ENCODE measurements at regions not wholly inside any gene's neighbourhood (a gene's known extent, or its start where the extent isn't known, plus 50 kb on each side); places are given as distances from the start of the nearest gene placed in this dataset.
"Not testable (repeated sequence)": the region's sequence is repeated elsewhere in the genome, so short reads cannot be mapped to it uniquely, and the experiment has no call there.

GRCh38 chr1:83497563-83497962 lies 501.4 kb downstream of the TTLL7 start:
- Histone ChIP-seq H3K27me3 (ENCODE audit: control insufficient read depth in 1 of 2, insufficient read depth in 2 of 2, low read length in 2 of 2) (no peaks in the 10 kb centered on the region), H3K9ac (ENCODE audit: low read length in 2 of 2) (no peak overlapping the region), H3K4me3 (ENCODE audit: low read length in 2 of 2) (no peak overlapping the region), H3K36me3 (ENCODE audit: control insufficient read depth in 2 of 2, insufficient read depth in 2 of 2, low read length in 2 of 2) (no peaks in the 10 kb centered on the region), H3K9me3 (ENCODE audit: control insufficient read depth in 2 of 2, low read length in 2 of 2) (no peaks in the 10 kb centered on the region), H3K27ac (ENCODE audit: low read length) (no peak overlapping the region), H3K4me1 (ENCODE audit: control insufficient read depth, insufficient read depth, low read length) (no peaks in the 10 kb centered on the region)

DNA sequence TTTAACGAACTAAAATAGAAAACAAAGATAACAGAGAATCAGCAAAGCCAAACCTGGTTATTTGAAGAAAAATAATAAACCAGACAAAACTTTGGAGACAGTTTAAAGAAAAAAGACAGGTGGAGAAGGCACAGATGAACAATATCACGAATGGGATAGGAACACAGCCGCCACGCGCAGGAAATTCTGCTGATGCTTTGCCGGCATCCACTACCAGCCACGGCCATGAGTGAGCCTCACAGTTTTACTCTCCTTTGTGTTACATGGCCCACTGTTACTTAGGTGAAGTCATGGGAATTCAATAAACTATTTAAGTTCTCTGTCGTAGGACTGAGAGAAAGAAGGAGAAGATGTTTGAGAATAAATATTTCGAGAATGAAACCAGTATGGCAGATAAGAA lies 503.4 kb downstream of the TTLL7 start:
- no peak overlapping the region for H3K4me3 ChIP-seq (ENCODE audit: low read length in 2 of 2)
- no peaks in the 10 kb centered on the region for H3K4me1 ChIP-seq (ENCODE audit: control insufficient read depth, insufficient read depth, low read length)
- H3K9me3 ChIP-seq (ENCODE audit: control insufficient read depth in 2 of 2, low read length in 2 of 2), result no peaks in the 10 kb centered on the region
- no peak overlapping the region for H3K9ac ChIP-seq (ENCODE audit: low read length in 2 of 2)
- no peaks in the 10 kb centered on the region for H3K36me3 ChIP-seq (ENCODE audit: control insufficient read depth in 2 of 2, insufficient read depth in 2 of 2, low read length in 2 of 2)
- no peak overlapping the region for H3K27ac ChIP-seq (ENCODE audit: low read length)
- H3K27me3 ChIP-seq (ENCODE audit: control insufficient read depth in 1 of 2, insufficient read depth in 2 of 2, low read length in 2 of 2), result no peaks in the 10 kb centered on the region

DNA sequence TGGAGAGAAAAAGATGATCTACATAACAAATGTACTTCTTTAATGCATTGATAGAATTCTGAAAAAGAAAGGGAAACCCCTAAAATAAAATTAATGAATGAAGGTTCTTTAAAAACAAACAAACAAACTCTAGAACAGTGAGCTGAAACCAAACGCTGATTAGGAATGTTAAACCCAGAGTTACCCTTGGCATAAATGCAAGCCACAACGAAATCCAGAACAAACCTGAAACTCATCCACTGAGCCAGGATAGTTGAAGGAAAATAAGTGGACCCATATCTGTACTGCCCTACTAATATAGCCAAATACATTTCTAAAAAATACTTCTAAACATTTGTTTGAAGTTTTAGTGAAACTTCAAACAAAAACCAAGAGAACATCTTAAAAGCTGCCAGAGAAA lies 505.3 kb downstream of the TTLL7 start:
- H3K36me3 ChIP-seq (ENCODE audit: control insufficient read depth in 2 of 2, insufficient read depth in 2 of 2, low read length in 2 of 2), result no peaks in the 10 kb centered on the region
- H3K27ac ChIP-seq (ENCODE audit: low read length), result no peak overlapping the region
- no peaks in the 10 kb centered on the region for H3K9me3 ChIP-seq (ENCODE audit: control insufficient read depth in 2 of 2, low read length in 2 of 2)
- no peaks in the 10 kb centered on the region for H3K27me3 ChIP-seq (ENCODE audit: control insufficient read depth in 1 of 2, insufficient read depth in 2 of 2, low read length in 2 of 2)
- H3K4me3 ChIP-seq (ENCODE audit: low read length in 2 of 2), result no peak overlapping the region
- H3K9ac ChIP-seq (ENCODE audit: low read length in 2 of 2), result no peak overlapping the region
- H3K4me1 ChIP-seq (ENCODE audit: control insufficient read depth, insufficient read depth, low read length), result no peaks in the 10 kb centered on the region

- Histone ChIP-seq H3K27ac (ENCODE audit: low read length) (no peak overlapping the region), H3K9ac (ENCODE audit: low read length in 2 of 2) (no peak overlapping the region), H3K9me3 (ENCODE audit: control insufficient read depth in 2 of 2, low read length in 2 of 2) (no peaks in the 10 kb centered on the region), H3K4me1 (ENCODE audit: control insufficient read depth, insufficient read depth, low read length) (no peaks in the 10 kb centered on the region), H3K36me3 (ENCODE audit: control insufficient read depth in 2 of 2, insufficient read depth in 2 of 2, low read length in 2 of 2) (no peaks in the 10 kb centered on the region), H3K27me3 (ENCODE audit: control insufficient read depth in 1 of 2, insufficient read depth in 2 of 2, low read length in 2 of 2) (no peaks in the 10 kb centered on the region), H3K4me3 (ENCODE audit: low read length in 2 of 2) (no peak overlapping the region)
Observed at GRCh38 chr1:83491930-83492329, 507.0 kb downstream of the TTLL7 start.

GRCh38 chr1:83490988-83491387 lies 507.9 kb downstream of the TTLL7 start:
- Histone ChIP-seq H3K4me3 (ENCODE audit: low read length in 2 of 2) (no peak overlapping the region), H3K4me1 (ENCODE audit: control insufficient read depth, insufficient read depth, low read length) (no peaks in the 10 kb centered on the region), H3K27ac (ENCODE audit: low read length) (no peak overlapping the region), H3K27me3 (ENCODE audit: control insufficient read depth in 1 of 2, insufficient read depth in 2 of 2, low read length in 2 of 2) (no peaks in the 10 kb centered on the region), H3K36me3 (ENCODE audit: control insufficient read depth in 2 of 2, insufficient read depth in 2 of 2, low read length in 2 of 2) (no peaks in the 10 kb centered on the region), H3K9me3 (ENCODE audit: control insufficient read depth in 2 of 2, low read length in 2 of 2) (no peaks in the 10 kb centered on the region), H3K9ac (ENCODE audit: low read length in 2 of 2) (no peak overlapping the region)

- not testable (repeated sequence) for H3K27ac ChIP-seq (ENCODE audit: low read length); H3K9me3 ChIP-seq (ENCODE audit: control insufficient read depth in 2 of 2, low read length in 2 of 2); H3K27me3 ChIP-seq (ENCODE audit: control insufficient read depth in 1 of 2, insufficient read depth in 2 of 2, low read length in 2 of 2); H3K9ac ChIP-seq (ENCODE audit: low read length in 2 of 2); H3K4me3 ChIP-seq (ENCODE audit: low read length in 2 of 2); H3K4me1 ChIP-seq (ENCODE audit: control insufficient read depth, insufficient read depth, low read length); H3K36me3 ChIP-seq (ENCODE audit: control insufficient read depth in 2 of 2, insufficient read depth in 2 of 2, low read length in 2 of 2)
Observed at GRCh38 chr1:83488105-83488504, 510.8 kb downstream of the TTLL7 start.

DNA sequence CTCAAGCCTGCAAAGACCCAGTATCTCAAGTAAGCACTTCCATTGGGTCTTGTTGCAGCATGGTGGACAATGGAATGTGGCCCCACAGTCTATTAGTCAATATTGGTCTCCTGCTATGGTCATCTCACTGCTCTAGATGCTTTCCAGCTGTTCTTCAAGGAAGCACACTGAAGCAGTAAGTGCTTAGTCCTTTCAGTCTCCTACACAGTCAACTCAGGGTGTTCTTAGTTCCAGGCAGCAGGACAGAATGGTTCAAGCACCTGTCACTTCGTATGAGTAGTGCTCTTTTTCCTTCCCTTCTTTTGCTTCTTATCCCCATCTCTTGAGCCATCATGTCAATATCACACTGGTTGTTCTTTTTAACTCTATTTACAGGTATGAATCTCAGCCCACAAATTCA lies 511.5 kb downstream of the TTLL7 start:
- not testable (repeated sequence) for H3K36me3 ChIP-seq (ENCODE audit: control insufficient read depth in 2 of 2, insufficient read depth in 2 of 2, low read length in 2 of 2); H3K27me3 ChIP-seq (ENCODE audit: control insufficient read depth in 1 of 2, insufficient read depth in 2 of 2, low read length in 2 of 2); H3K9ac ChIP-seq (ENCODE audit: low read length in 2 of 2); H3K9me3 ChIP-seq (ENCODE audit: control insufficient read depth in 2 of 2, low read length in 2 of 2); H3K4me3 ChIP-seq (ENCODE audit: low read length in 2 of 2); H3K27ac ChIP-seq (ENCODE audit: low read length); H3K4me1 ChIP-seq (ENCODE audit: control insufficient read depth, insufficient read depth, low read length)

DNA sequence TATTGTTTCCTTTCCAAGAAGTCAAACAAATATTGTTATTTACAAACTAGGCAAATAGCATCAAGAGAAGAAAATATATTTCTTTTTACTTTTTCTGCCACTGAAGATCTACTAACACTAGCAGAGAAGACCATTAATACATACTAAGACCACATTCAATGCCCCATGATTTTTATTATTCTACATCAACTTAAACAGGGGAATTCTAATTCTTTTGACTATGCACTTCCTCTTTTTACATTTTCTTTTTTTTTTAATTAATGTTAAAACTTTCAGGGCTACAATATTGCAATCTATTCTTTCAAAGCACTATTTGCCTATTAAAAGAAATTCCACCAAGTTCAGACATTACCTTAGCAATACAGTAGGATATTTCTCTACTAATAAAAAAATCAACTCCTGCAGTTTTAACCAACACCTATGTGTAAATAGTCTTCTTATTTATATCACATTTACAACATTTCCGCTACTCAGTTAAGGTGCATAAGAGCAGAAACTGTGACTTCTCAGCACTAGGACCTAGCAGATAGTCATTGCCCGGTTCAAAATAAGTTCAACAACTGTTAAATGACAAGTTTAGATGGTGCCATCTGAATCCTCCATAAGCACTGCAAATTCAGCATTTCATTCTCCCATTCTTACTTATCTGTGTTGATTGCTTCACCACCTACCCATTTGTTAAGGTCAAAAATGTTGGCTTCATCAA lies 513.5 kb downstream of the TTLL7 start:
- H3K36me3 ChIP-seq (ENCODE audit: control insufficient read depth in 2 of 2, insufficient read depth in 2 of 2, low read length in 2 of 2); H3K4me1 ChIP-seq (ENCODE audit: control insufficient read depth, insufficient read depth, low read length); H3K27ac ChIP-seq (ENCODE audit: low read length); H3K9ac ChIP-seq (ENCODE audit: low read length in 2 of 2); H3K27me3 ChIP-seq (ENCODE audit: control insufficient read depth in 1 of 2, insufficient read depth in 2 of 2, low read length in 2 of 2); H3K9me3 ChIP-seq (ENCODE audit: control insufficient read depth in 2 of 2, low read length in 2 of 2); H3K4me3 ChIP-seq (ENCODE audit: low read length in 2 of 2): not testable (repeated sequence)

DNA sequence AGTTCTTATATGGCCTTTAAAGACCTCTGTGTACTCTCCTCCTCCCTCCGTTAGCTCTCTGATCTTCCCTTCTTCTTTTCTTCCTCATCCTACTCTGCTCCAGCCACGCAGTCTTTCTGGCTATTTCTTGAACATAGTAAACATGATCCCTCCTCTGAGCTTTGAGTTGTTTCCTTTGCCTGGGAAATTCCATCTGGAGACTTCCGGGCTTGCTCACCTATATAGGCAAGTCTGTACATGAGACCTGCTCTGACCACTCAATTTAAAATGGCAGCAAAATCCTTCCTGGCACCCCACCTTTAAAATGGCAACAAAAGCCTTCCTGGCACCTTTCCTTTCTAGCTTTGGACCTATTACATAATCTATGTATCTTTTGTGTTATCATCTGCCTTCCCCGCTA lies 517.6 kb downstream of the TTLL7 start:
- not testable (repeated sequence) for H3K36me3 ChIP-seq (ENCODE audit: control insufficient read depth in 2 of 2, insufficient read depth in 2 of 2, low read length in 2 of 2); H3K27ac ChIP-seq (ENCODE audit: low read length); H3K9me3 ChIP-seq (ENCODE audit: control insufficient read depth in 2 of 2, low read length in 2 of 2); H3K9ac ChIP-seq (ENCODE audit: low read length in 2 of 2); H3K4me1 ChIP-seq (ENCODE audit: control insufficient read depth, insufficient read depth, low read length); H3K4me3 ChIP-seq (ENCODE audit: low read length in 2 of 2); H3K27me3 ChIP-seq (ENCODE audit: control insufficient read depth in 1 of 2, insufficient read depth in 2 of 2, low read length in 2 of 2)

DNA sequence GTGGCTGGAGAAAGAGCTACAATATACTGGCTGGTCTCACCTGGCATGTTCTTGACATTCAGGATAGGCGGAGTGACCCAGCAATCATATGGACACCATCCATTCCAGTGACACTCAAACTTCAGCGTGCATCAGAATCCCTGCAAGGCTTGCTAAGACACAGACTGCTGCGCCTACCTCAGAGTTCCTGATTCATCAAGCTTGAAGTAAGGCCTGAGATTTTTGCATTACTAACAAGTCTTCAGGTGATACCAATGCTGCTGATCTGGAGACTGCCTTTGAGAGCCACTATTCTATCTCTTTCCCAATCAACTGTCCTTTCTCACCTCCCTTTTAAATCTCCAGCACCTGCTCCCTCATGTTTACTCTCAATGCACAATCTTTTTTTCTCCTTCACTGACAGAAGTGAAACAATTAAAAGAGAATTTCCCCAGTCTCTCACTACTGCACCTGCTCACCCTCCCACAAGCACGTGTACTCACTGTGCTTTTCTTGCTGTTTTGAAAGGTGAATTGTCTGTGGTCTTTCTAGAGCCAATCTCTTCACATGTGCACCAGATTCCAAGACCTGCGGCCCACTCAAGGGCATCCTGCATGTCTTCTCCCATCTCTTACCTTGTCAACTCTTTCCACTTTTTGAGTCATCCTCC lies 519.2 kb downstream of the TTLL7 start:
- H3K9me3 ChIP-seq (ENCODE audit: control insufficient read depth in 2 of 2, low read length in 2 of 2); H3K9ac ChIP-seq (ENCODE audit: low read length in 2 of 2); H3K36me3 ChIP-seq (ENCODE audit: control insufficient read depth in 2 of 2, insufficient read depth in 2 of 2, low read length in 2 of 2); H3K27ac ChIP-seq (ENCODE audit: low read length); H3K4me3 ChIP-seq (ENCODE audit: low read length in 2 of 2); H3K4me1 ChIP-seq (ENCODE audit: control insufficient read depth, insufficient read depth, low read length); H3K27me3 ChIP-seq (ENCODE audit: control insufficient read depth in 1 of 2, insufficient read depth in 2 of 2, low read length in 2 of 2): not testable (repeated sequence)

DNA sequence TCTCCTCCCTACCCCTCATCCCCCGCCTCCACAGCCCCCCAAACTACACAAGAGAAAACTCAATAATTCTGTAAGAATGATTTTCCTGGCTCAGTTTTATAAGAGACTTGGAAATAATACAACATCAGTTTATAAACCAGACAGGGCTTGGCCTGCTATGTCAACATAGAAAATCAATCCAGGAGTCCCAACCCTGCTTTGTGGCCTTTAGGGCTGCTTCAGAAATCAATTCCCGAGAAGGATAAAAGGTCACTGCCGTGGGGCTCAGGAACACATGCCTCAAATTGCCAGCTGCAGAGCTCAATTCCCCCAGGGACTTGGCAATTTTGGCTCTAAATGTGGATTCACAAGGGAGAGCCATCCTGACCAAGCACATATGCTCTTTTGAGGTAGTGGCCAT lies 520.8 kb downstream of the TTLL7 start:
- H3K27ac ChIP-seq (ENCODE audit: low read length); H3K27me3 ChIP-seq (ENCODE audit: control insufficient read depth in 1 of 2, insufficient read depth in 2 of 2, low read length in 2 of 2): not testable (repeated sequence)

More for the DNA sequence above, 520.8 kb downstream of the TTLL7 start:
- not testable (repeated sequence) for H3K4me1 ChIP-seq (ENCODE audit: control insufficient read depth, insufficient read depth, low read length); H3K9me3 ChIP-seq (ENCODE audit: control insufficient read depth in 2 of 2, low read length in 2 of 2); H3K4me3 ChIP-seq (ENCODE audit: low read length in 2 of 2); H3K9ac ChIP-seq (ENCODE audit: low read length in 2 of 2); H3K36me3 ChIP-seq (ENCODE audit: control insufficient read depth in 2 of 2, insufficient read depth in 2 of 2, low read length in 2 of 2)

Data from stomach smooth muscle (tissue), 2 donors.